ENCODE measurements at regions not wholly inside any gene's neighbourhood (a gene's known extent, or its start where the extent isn't known, plus 50 kb on each side); places are given as distances from the start of the nearest gene placed in this dataset.

DNA sequence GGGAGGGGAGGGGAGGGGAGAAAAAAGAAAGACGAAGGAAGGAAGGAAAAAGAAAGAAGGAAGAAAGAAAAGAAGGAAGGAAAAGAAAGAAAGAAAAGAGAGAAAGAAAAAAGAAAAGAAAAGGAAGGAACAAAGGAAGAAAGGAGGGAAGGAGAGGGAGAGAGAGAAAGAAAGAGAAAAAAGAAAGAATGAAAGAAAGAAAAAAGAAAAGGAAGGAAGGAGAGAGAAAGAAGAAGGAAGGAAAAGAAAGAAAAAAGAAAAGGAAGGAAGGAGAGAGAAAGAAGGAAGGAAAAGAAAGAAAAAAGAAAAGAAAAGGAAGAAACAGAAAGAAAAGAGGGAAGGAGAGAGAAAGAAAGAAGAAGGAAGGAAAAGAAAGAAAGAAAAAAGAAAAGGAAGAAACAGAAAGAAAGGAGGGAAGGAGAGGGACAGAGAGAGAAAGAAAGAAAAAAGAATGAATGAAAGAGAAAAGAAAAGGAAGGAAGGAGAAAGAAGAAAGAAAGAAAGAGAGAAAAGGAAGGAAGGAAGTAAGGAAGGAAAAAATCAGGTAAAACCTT lies 225.3 kb downstream of the TPBG start:
- no peak overlapping the region for H3K4me2 ChIP-seq (ENCODE audit: control insufficient read depth, extremely low read depth, insufficient read depth, low read depth, low read length)

DNA sequence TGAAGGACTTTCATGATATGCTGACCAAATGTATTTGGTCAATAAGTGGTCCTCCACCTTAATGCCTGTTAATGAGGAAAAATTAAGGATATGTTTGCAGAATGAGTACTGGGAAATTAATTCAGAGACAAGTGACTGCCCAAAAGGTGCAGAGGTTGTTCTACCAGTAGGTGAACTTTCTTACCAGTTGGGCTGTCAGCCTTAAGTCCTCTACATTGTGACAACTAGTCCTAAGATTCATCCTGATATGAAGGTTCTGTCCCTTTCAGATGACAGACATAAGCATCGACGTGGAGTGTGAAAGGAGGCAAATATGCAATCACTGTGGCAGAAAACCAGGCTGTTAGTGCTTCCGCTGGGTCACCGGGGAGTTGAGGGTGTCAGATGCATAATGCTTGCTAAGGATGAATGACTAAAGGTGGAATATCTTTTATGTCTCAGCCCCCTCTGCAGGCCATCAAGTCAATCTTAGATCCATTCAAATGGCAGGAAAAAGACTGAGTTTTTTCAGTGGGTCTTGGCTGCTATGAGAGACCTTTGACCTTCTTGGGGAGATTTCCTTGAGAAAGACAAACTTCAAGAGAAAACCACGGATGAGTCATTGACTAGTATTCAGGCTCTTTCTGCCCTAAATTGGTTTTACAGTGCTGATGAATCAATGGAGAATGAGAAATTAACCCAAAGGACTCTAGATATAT lies 226.0 kb downstream of the TPBG start:
- no peaks in the 10 kb centered on the region for H4K20me1 ChIP-seq (ENCODE audit: control insufficient read depth, extremely low read depth, insufficient read depth, low read length)
- H3K27me3 ChIP-seq (ENCODE audit: control insufficient read depth, extremely low read depth, insufficient read depth, low read length): no peaks in the 10 kb centered on the region
- TF ChIP-seq, protein P1, sequence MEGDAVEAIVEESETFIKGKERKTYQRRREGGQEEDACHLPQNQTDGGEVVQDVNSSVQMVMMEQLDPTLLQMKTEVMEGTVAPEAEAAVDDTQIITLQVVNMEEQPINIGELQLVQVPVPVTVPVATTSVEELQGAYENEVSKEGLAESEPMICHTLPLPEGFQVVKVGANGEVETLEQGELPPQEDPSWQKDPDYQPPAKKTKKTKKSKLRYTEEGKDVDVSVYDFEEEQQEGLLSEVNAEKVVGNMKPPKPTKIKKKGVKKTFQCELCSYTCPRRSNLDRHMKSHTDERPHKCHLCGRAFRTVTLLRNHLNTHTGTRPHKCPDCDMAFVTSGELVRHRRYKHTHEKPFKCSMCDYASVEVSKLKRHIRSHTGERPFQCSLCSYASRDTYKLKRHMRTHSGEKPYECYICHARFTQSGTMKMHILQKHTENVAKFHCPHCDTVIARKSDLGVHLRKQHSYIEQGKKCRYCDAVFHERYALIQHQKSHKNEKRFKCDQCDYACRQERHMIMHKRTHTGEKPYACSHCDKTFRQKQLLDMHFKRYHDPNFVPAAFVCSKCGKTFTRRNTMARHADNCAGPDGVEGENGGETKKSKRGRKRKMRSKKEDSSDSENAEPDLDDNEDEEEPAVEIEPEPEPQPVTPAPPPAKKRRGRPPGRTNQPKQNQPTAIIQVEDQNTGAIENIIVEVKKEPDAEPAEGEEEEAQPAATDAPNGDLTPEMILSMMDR (optimal IDR thresholded peaks at IDR 0.05 in 1 of 3, IDR thresholded peaks at IDR 0.05 in 1 of 3, conservative IDR thresholded peaks at IDR 0.05 in 1 of 3; ENCODE audit: extremely low read depth in 1 of 3, insufficient read depth in 2 of 3, low read length in 3 of 3): peak; percentile 22 to 50 (median 44)
- no peak for TF ChIP-seq EZH2 (IDR thresholded peaks at IDR 0.05; ENCODE audit: low read length)
- H3K4me1 ChIP-seq (ENCODE audit: control insufficient read depth, extremely low read depth, insufficient read depth, low read length): no peaks in the 10 kb centered on the region
- no peak overlapping the region for H3K4me2 ChIP-seq (ENCODE audit: control insufficient read depth, extremely low read depth, insufficient read depth, low read depth, low read length)
- no peaks in the 10 kb centered on the region for H3K9me1 ChIP-seq (ENCODE audit: control insufficient read depth, extremely low read depth, insufficient read depth, low read length)
- no peaks in the 10 kb centered on the region for H3K79me2 ChIP-seq (ENCODE audit: control insufficient read depth, insufficient read depth, low read length)
- FAIRE-seq (peak; percentile 52), DNase-seq (ENCODE audit: low read depth, low spot score) (no peak)
- no peaks in the 10 kb centered on the region for H3K9me3 ChIP-seq (ENCODE audit: control insufficient read depth, low read depth, low read length)
- no peak overlapping the region for H3K4me3 ChIP-seq (ENCODE audit: control insufficient read depth in 2 of 3, extremely low read depth in 1 of 3, insufficient read depth in 2 of 3, low read depth in 1 of 3, low read length in 3 of 3)
- H3K9ac ChIP-seq (ENCODE audit: control insufficient read depth, extremely low read depth, insufficient read depth, low read length): no peak overlapping the region
- dilution Hi-C loops (cut with MboI; ENCODE audit: extremely low pct_ligation_motif_present, low sequenced_read_pairs): no loop called here
- H3K27ac ChIP-seq (ENCODE audit: control insufficient read depth, insufficient read depth, low read length): no peak overlapping the region
- no peaks in the 10 kb centered on the region for H3K36me3 ChIP-seq (ENCODE audit: control insufficient read depth in 2 of 2, extremely low read depth in 1 of 2, insufficient read depth in 2 of 2, low read length in 2 of 2)
- no peak overlapping the region for H2AFZ ChIP-seq (ENCODE audit: control insufficient read depth, low read length)

More for the DNA sequence above, 225.3 kb downstream of the TPBG start:
- H4K20me1 ChIP-seq (ENCODE audit: control insufficient read depth, extremely low read depth, insufficient read depth, low read length): no peaks in the 10 kb centered on the region
- H3K27ac ChIP-seq (ENCODE audit: control insufficient read depth, insufficient read depth, low read length): no peak overlapping the region
- H3K4me3 ChIP-seq (ENCODE audit: control insufficient read depth in 2 of 3, extremely low read depth in 1 of 3, insufficient read depth in 2 of 3, low read depth in 1 of 3, low read length in 3 of 3): no peak overlapping the region
- no peak for TF ChIP-seq EZH2 (IDR thresholded peaks at IDR 0.05; ENCODE audit: low read length)
- TF ChIP-seq, protein P1 (optimal IDR thresholded peaks at IDR 0.05 in 1 of 3, IDR thresholded peaks at IDR 0.05 in 1 of 3, conservative IDR thresholded peaks at IDR 0.05 in 1 of 3; ENCODE audit: extremely low read depth in 1 of 3, insufficient read depth in 2 of 3, low read length in 3 of 3): no peak
- no peaks in the 10 kb centered on the region for H3K9me1 ChIP-seq (ENCODE audit: control insufficient read depth, extremely low read depth, insufficient read depth, low read length)
- no peak overlapping the region for H2AFZ ChIP-seq (ENCODE audit: control insufficient read depth, low read length)
- DNase-seq (ENCODE audit: low read depth, low spot score): no peak
- no peaks in the 10 kb centered on the region for H3K4me1 ChIP-seq (ENCODE audit: control insufficient read depth, extremely low read depth, insufficient read depth, low read length)
- no peak for FAIRE-seq
- no peaks in the 10 kb centered on the region for H3K79me2 ChIP-seq (ENCODE audit: control insufficient read depth, insufficient read depth, low read length)
- no peaks in the 10 kb centered on the region for H3K9me3 ChIP-seq (ENCODE audit: control insufficient read depth, low read depth, low read length)
- dilution Hi-C loops (cut with MboI; ENCODE audit: extremely low pct_ligation_motif_present, low sequenced_read_pairs): no loop called here
- no peaks in the 10 kb centered on the region for H3K27me3 ChIP-seq (ENCODE audit: control insufficient read depth, extremely low read depth, insufficient read depth, low read length)
- no peaks in the 10 kb centered on the region for H3K36me3 ChIP-seq (ENCODE audit: control insufficient read depth in 2 of 2, extremely low read depth in 1 of 2, insufficient read depth in 2 of 2, low read length in 2 of 2)
- no peak overlapping the region for H3K9ac ChIP-seq (ENCODE audit: control insufficient read depth, extremely low read depth, insufficient read depth, low read length)

Data from keratinocyte (primary cell).